Ovary (tissue), 7 donors: ENCODE measurements at regions not wholly inside any gene's neighbourhood (a gene's known extent, or its start where the extent isn't known, plus 50 kb on each side); places are given as distances from the start of the nearest gene placed in this dataset.

Experiments used
- DNase-seq, 5 donors: peaks; one replicate each; pipeline ENCODE4 v3.0.0-alpha.2; 2019 to 2020
- H3K27ac ChIP-seq, 2 donors: fragments of 200-600 bp; one replicate each; pipeline versions ENCODE4 v1.5.1 to v1.8.0; 2019 to 2022
- H3K27me3 ChIP-seq: fragments of 200-600 bp; one replicate; pipeline ENCODE4 v1.8.0; 2022
- H3K36me3 ChIP-seq: fragments of 200-600 bp; sonication (generic); one replicate; pipeline ENCODE4 v1.5.1; 2019
- H3K4me1 ChIP-seq: one replicate; pipeline ENCODE4 v1.8.1; 2013; ENCODE audit warnings: mild to moderate bottlenecking, moderate library complexity; ENCODE audit not compliant: insufficient read depth
- H3K4me3 ChIP-seq: fragments of 200-600 bp; sonication (generic); one replicate; pipeline ENCODE4 v1.5.1; 2017
- H3K9me3 ChIP-seq, 2 donors: fragments of 200-600 bp in 1 of 2; sonication (generic) in 1 of 2; one replicate each; pipeline versions ENCODE4 v1.5.1 to v1.8.1; 2013 to 2019; ENCODE audit warnings: mild to moderate bottlenecking in 1 of 2, moderate library complexity in 1 of 2
- EP300 ChIP-seq: sonication (generic); formaldehyde crosslinking; IDR thresholded peaks from one replicate; pipeline ENCODE4 v1.6.1; 2017; ENCODE audit warnings: antibody characterized with exemption
- POLR2A ChIP-seq: fragments of 450-650 bp; IDR thresholded peaks from one replicate; pipeline ENCODE4 v1.6.1; 2017; ENCODE audit warnings: antibody characterized with exemption, mild to moderate bottlenecking, moderate library complexity
- WGBS, 3 donors: extraction: QIAGEN DNeasy Blood & Tissue Kit in 1 of 3; methylation state at CpG; one replicate each; pipeline versions ENCODE4 v1.1.5 to v1.1.7; 2013 to 2017; 5-methylcytosine and 5-hydroxymethylcytosine counted together
- intact Hi-C, 4 donors: fragments of 100-400 bp; cut with DNase I; formaldehyde crosslinking; loops; one replicate each; pipeline versions ENCODE4 v1.11.0 to v1.15.1; 2022 to 2023
- TF ChIP-seq, protein P1 (sequence below), 3 donors: fragments of 450-650 bp in 2 of 3; fragments of 200-600 bp in 1 of 3; IDR thresholded peaks; one replicate each; pipeline versions ENCODE4 v1.5.1 to v1.8.0; 2016 to 2022; ENCODE audit warnings: antibody characterized with exemption in 3 of 3, mild to moderate bottlenecking in 1 of 3
- donor health status: DM: no; HTN: no; CAD: no; lungs with moderate emphysema.
- donor health status: DM: no; HTN: no; CAD: no.
- donor health status: Bipolar disorder and iron deficiency.
- donor health status: DM: no; HTN: no; CAD: no.
- donor health status: DM: yes; HTN: yes; CAD: no.

DNA sequence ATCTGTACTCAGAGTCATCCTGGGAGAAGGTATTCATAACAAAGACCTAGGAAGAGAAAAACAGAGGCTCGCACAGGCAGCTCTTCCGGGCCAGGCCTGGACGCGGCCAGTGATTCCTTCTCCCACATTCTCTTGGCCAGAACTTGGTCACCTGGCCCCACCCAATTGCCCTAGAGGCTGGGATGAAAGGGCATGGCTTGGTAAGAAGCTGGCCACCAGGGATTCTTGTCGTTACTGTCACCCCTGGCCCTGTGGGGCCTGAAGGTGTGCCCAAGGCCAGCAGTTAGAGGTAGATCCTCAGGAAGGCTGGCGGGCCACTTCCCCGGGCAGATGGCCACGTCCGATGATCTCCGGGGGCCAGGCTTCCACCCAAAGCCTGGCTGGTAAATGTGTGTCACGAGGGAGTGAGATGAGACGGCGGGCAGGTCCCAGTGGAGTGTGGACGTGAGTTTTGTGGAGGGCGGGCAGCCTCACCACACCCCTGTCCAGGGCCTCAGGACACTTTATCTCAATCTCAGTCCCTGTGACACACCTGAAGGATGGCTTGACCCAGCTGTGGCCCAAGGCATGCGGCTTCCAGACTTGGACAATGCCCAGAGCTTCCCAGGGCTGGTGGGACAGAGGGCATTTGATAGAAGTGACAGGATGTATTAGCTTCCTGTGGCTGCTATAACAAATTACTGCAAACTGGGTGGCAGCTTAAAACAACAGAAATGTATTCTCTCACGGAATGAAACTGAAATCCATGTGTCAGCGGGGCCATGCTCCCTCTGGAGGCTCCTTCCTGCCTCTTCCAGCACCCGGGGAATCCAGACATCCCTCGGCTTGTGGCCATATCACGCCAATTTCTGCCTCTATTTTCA is 66.3 kb upstream of the GSE1 start:
- Histone ChIP-seq H3K9me3 (no peaks in the 10 kb centered on the region), H3K36me3 (no peaks in the 10 kb centered on the region), H3K4me1 (peaks cover 6% of the 10 kb centered on the region), H3K4me3 (no peak overlapping the region), H3K27me3 (no peaks in the 10 kb centered on the region), H3K27ac (no peak overlapping the region)
- WGBS, 3 donors: 91 to 95% (median 92%) methylated on average over 20 to 21 of the region's 21 CpGs
- intact Hi-C loops: loop anchor here in 1 of 4 donors (5.0 kb wide), 1 partner anchor 1595 kb away; the partner anchor contains the start of gene OSGIN1
- TF ChIP-seq POLR2A (no peak), EP300 (no peak)
- TF ChIP-seq, protein P1, sequence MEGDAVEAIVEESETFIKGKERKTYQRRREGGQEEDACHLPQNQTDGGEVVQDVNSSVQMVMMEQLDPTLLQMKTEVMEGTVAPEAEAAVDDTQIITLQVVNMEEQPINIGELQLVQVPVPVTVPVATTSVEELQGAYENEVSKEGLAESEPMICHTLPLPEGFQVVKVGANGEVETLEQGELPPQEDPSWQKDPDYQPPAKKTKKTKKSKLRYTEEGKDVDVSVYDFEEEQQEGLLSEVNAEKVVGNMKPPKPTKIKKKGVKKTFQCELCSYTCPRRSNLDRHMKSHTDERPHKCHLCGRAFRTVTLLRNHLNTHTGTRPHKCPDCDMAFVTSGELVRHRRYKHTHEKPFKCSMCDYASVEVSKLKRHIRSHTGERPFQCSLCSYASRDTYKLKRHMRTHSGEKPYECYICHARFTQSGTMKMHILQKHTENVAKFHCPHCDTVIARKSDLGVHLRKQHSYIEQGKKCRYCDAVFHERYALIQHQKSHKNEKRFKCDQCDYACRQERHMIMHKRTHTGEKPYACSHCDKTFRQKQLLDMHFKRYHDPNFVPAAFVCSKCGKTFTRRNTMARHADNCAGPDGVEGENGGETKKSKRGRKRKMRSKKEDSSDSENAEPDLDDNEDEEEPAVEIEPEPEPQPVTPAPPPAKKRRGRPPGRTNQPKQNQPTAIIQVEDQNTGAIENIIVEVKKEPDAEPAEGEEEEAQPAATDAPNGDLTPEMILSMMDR (IDR thresholded peaks at IDR 0.05): no peak
- no peak for DNase-seq

DNA sequence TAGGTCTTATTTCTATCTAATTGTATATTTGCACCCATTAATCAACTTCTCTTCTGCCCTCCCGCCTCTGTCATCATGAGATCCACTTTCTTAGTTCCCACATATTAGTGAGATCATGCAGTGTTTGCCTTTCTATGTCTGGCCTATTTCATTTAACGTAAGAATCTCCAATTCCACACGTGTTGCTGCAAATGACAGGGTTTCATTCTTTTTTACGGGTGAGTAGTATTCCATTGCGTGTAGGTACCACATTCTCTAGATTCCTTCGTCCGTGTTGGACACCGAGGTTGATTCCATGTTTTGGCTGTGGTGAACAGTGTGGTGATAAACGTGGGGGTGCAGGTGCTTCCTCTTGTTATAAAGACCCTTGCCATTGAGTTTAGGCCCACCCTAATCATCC is 64.7 kb upstream of the GSE1 start:
- H3K36me3 ChIP-seq: no peaks in the 10 kb centered on the region
- no peak overlapping the region for H3K27ac ChIP-seq
- no peaks in the 10 kb centered on the region for H3K9me3 ChIP-seq
- intact Hi-C loops: loop anchor here in 1 of 4 donors (5.0 kb wide), 1 partner anchor 1596 kb away; the partner anchor contains the start of gene OSGIN1
- H3K27me3 ChIP-seq: no peaks in the 10 kb centered on the region
- TF ChIP-seq, protein P1 (IDR thresholded peaks at IDR 0.05): no peak
- TF ChIP-seq EP300 (no peak), POLR2A (no peak)
- no peak for DNase-seq
- 89 to 94% (median 94%) methylated on average over 9 of the region's 9 CpGs for WGBS, 3 donors
- no peak overlapping the region for H3K4me3 ChIP-seq
- peaks cover 4% of the 10 kb centered on the region for H3K4me1 ChIP-seq

DNA sequence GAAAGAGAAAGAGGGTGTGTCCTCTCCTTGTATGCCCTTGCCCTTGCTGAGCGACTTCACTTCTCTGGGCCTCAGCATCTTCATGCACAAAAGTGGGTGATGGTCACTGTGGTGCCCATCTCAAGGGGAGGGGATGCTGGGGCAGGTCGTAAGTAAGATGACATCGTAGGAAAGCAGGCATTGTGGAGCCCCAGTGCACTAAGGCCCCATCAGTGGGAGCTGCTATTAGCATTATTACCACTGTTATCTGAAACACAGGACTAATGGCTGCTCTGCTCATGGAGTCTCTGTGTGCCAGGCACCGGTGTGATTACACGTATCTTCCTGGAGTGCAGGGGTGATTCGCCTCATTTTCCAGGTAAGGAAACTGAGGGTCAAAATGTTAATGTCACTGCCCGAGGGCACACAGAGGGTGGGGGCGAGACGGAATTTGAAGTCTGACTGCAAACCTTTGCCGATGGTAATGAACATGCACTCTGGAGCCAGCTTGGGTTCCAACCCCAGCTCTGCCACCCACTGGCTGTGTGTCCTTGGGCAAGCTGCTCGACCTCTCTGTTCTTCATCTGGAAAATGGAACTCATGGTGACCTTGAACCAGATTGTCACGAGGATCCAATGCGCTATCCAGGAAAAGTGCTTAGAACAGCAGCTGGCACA is 63.2 kb upstream of the GSE1 start:
- Histone ChIP-seq H3K4me3 (no peak overlapping the region), H3K4me1 (peaks cover 3% of the 10 kb centered on the region), H3K27me3 (no peaks in the 10 kb centered on the region), H3K9me3 (no peaks in the 10 kb centered on the region), H3K36me3 (no peaks in the 10 kb centered on the region), H3K27ac (no peak overlapping the region)
- WGBS, 3 donors: 65 to 78% (median 73%) methylated on average over 13 of the region's 13 CpGs
- TF ChIP-seq EP300 (no peak), POLR2A (no peak)
- TF ChIP-seq, protein P1 (IDR thresholded peaks at IDR 0.05): no peak
- DNase-seq: no peak
- intact Hi-C loops: loop anchor here in 3 of 4 donors (5.0 to 10.0 kb wide), 3 partner anchors 55 to 1598 kb away; partner anchors contain the start of gene OSGIN1 (in 1 of the 3)

DNA sequence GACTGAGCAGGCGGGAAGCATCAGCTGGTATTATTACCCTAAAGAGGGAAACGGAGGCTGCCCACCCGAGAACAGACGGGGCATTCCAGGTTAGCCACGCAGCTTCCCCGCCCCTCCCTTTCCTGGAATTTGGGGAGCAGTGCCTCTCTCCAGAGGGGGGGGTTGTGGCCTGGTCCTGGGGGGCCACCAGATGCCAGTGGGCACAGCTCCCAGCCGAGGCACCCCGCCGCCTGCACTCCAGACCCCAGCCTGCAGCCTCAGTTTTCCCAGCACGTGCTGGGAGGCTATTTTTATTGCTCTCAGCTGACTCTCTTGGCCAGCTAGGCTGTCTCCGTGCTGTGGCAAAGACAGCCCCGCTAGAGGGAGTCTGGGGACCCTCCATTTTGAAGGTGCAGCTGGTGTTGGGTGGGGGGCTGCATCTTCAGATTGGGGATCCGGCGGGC is 62.7 kb upstream of the GSE1 start:
- no peaks in the 10 kb centered on the region for H3K27me3 ChIP-seq
- no peak overlapping the region for H3K4me3 ChIP-seq
- no peak for DNase-seq
- TF ChIP-seq, protein P1 (IDR thresholded peaks at IDR 0.05): no peak
- TF ChIP-seq EP300 (no peak), POLR2A (no peak)
- intact Hi-C loops: loop anchor here in 2 of 4 donors (10.0 kb wide), 2 partner anchors 54 to 126 kb away; no protein-coding TSS in a partner anchor
- peaks cover 3% of the 10 kb centered on the region for H3K4me1 ChIP-seq
- H3K27ac ChIP-seq: no peak overlapping the region
- H3K36me3 ChIP-seq: no peaks in the 10 kb centered on the region
- 59 to 74% (median 62%) methylated on average over 12 to 14 of the region's 14 CpGs for WGBS, 3 donors
- H3K9me3 ChIP-seq: no peaks in the 10 kb centered on the region
